ENCODE measurements at regions not wholly inside any gene's neighbourhood (a gene's known extent, or its start where the extent isn't known, plus 50 kb on each side); places are given as distances from the start of the nearest gene placed in this dataset.

- Histone ChIP-seq H3K4me1 (ENCODE audit: control insufficient read depth, extremely low read depth, insufficient read depth, low read length) (no peaks in the 10 kb centered on the region), H3K9ac (ENCODE audit: control insufficient read depth, extremely low read depth, insufficient read depth, low read length) (no peak overlapping the region), H3K9me3 (ENCODE audit: control insufficient read depth, low read depth, low read length) (no peaks in the 10 kb centered on the region), H3K4me2 (ENCODE audit: control insufficient read depth, extremely low read depth, insufficient read depth, low read depth, low read length) (no peak overlapping the region), H3K79me2 (ENCODE audit: control insufficient read depth, insufficient read depth, low read length) (no peaks in the 10 kb centered on the region), H3K27me3 (ENCODE audit: control insufficient read depth, extremely low read depth, insufficient read depth, low read length) (no peaks in the 10 kb centered on the region), H2AFZ (ENCODE audit: control insufficient read depth, low read length) (no peak overlapping the region), H4K20me1 (ENCODE audit: control insufficient read depth, extremely low read depth, insufficient read depth, low read length) (no peaks in the 10 kb centered on the region), H3K9me1 (ENCODE audit: control insufficient read depth, extremely low read depth, insufficient read depth, low read length) (no peaks in the 10 kb centered on the region), H3K36me3 (ENCODE audit: control insufficient read depth in 2 of 2, extremely low read depth in 1 of 2, insufficient read depth in 2 of 2, low read length in 2 of 2) (no peaks in the 10 kb centered on the region), H3K4me3 (ENCODE audit: control insufficient read depth in 2 of 3, extremely low read depth in 1 of 3, insufficient read depth in 2 of 3, low read depth in 1 of 3, low read length in 3 of 3) (no peak overlapping the region), H3K27ac (ENCODE audit: control insufficient read depth, insufficient read depth, low read length) (no peak overlapping the region)
- dilution Hi-C loops (cut with MboI; ENCODE audit: extremely low pct_ligation_motif_present, low sequenced_read_pairs) = no loop called here
- no peak for DNase-seq (ENCODE audit: low read depth, low spot score)
- TF ChIP-seq CTCF (optimal IDR thresholded peaks at IDR 0.05 in 1 of 3, IDR thresholded peaks at IDR 0.05 in 1 of 3, conservative IDR thresholded peaks at IDR 0.05 in 1 of 3; ENCODE audit: extremely low read depth in 1 of 3, insufficient read depth in 2 of 3, low read length in 3 of 3) (no peak), EZH2 (IDR thresholded peaks at IDR 0.05; ENCODE audit: low read length) (no peak)
- no peak for FAIRE-seq
Observed at GRCh38 chr12:97977870-97978405, 515.3 kb downstream of the RMST start.

- no peak for TF ChIP-seq CTCF (optimal IDR thresholded peaks at IDR 0.05 in 1 of 3, IDR thresholded peaks at IDR 0.05 in 1 of 3, conservative IDR thresholded peaks at IDR 0.05 in 1 of 3; ENCODE audit: extremely low read depth in 1 of 3, insufficient read depth in 2 of 3, low read length in 3 of 3)
- no peak for TF ChIP-seq EZH2 (IDR thresholded peaks at IDR 0.05; ENCODE audit: low read length)
- Histone ChIP-seq H3K9me1 (ENCODE audit: control insufficient read depth, extremely low read depth, insufficient read depth, low read length) (no peaks in the 10 kb centered on the region), H3K27ac (ENCODE audit: control insufficient read depth, insufficient read depth, low read length) (no peak overlapping the region), H4K20me1 (ENCODE audit: control insufficient read depth, extremely low read depth, insufficient read depth, low read length) (no peaks in the 10 kb centered on the region), H3K4me1 (ENCODE audit: control insufficient read depth, extremely low read depth, insufficient read depth, low read length) (no peaks in the 10 kb centered on the region), H3K27me3 (ENCODE audit: control insufficient read depth, extremely low read depth, insufficient read depth, low read length) (no peaks in the 10 kb centered on the region), H3K4me2 (ENCODE audit: control insufficient read depth, extremely low read depth, insufficient read depth, low read depth, low read length) (no peak overlapping the region), H3K79me2 (ENCODE audit: control insufficient read depth, insufficient read depth, low read length) (no peaks in the 10 kb centered on the region), H2AFZ (ENCODE audit: control insufficient read depth, low read length) (no peak overlapping the region), H3K9ac (ENCODE audit: control insufficient read depth, extremely low read depth, insufficient read depth, low read length) (no peak overlapping the region), H3K4me3 (ENCODE audit: control insufficient read depth in 2 of 3, extremely low read depth in 1 of 3, insufficient read depth in 2 of 3, low read depth in 1 of 3, low read length in 3 of 3) (no peak overlapping the region), H3K36me3 (ENCODE audit: control insufficient read depth in 2 of 2, extremely low read depth in 1 of 2, insufficient read depth in 2 of 2, low read length in 2 of 2) (no peaks in the 10 kb centered on the region), H3K9me3 (ENCODE audit: control insufficient read depth, low read depth, low read length) (no peaks in the 10 kb centered on the region)
- FAIRE-seq (no peak), DNase-seq (ENCODE audit: low read depth, low spot score) (no peak)
- dilution Hi-C loops (cut with MboI; ENCODE audit: extremely low pct_ligation_motif_present, low sequenced_read_pairs) = no loop called here
Observed at GRCh38 chr12:97982684-97983083, 520.1 kb downstream of the RMST start.

Data from keratinocyte (primary cell).